COLO668 (cell line): ENCODE measurements at regions not wholly inside any gene's neighbourhood (a gene's known extent, or its start where the extent isn't known, plus 50 kb on each side); places are given as distances from the start of the nearest gene placed in this dataset.

ENCODE experiments used
- DNase-seq: peaks from one replicate; lab custom pipeline; 2025; ENCODE audit not compliant: unreplicated experiment; lab: John Stamatoyannopoulos, UW

GRCh38 chr11:64456509-64457320, 97.8 kb downstream of the RPS6KA4 start:
- no peak for DNase-seq

- DNase-seq, result no peak
These were observed 98.2 kb upstream of the SLC22A11 start for GRCh38 chr11:64457416-64458010.

- no peak for DNase-seq
These were observed 96.7 kb upstream of the SLC22A11 start for GRCh38 chr11:64458997-64459396.

DNA sequence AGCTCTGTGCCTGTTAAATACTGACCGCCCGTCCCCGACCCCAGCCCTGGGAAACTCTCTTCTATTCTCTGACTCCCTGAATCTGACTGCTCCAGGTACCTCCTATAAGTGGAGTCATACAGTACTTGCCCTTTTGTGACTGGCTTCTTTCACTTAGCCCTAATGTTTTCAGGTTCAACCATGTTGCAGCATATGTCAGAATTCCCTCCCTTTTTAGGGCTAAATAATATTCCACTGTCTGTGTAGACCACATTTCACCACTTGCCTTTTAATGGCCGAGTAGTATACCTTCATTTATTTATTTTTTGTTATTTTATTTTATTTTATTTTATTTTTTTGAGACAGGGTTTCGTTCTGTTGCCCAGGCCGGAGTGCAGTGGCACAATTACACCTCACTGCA, 96.1 kb upstream of the SLC22A11 start:
- no peak for DNase-seq

GRCh38 chr11:64461081-64461480, 94.7 kb upstream of the SLC22A11 start:
- DNase-seq, result no peak

GRCh38 chr11:64466115-64466718, 89.5 kb upstream of the SLC22A11 start:
- DNase-seq, result no peak

DNA sequence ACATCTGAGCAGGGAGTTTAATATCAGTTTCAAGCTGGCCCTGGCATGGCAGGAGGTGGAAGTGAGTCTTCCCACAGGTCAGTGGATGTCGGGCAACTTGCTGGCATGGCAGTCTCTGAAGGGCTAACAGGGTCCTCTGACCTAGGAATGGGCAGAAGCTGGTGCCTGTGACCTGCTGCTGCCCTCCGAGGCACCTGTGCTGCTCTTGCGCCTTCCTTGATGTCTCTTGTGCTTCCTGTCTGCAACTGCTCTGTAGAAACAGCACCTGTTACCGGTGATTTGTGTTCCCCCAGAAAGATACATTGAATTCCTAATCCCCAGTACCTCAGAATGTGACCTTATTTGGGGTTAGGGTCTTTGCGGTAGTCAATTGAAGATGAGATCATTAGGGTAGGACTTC, 86.5 kb upstream of the SLC22A11 start:
- DNase-seq, result no peak

DNA sequence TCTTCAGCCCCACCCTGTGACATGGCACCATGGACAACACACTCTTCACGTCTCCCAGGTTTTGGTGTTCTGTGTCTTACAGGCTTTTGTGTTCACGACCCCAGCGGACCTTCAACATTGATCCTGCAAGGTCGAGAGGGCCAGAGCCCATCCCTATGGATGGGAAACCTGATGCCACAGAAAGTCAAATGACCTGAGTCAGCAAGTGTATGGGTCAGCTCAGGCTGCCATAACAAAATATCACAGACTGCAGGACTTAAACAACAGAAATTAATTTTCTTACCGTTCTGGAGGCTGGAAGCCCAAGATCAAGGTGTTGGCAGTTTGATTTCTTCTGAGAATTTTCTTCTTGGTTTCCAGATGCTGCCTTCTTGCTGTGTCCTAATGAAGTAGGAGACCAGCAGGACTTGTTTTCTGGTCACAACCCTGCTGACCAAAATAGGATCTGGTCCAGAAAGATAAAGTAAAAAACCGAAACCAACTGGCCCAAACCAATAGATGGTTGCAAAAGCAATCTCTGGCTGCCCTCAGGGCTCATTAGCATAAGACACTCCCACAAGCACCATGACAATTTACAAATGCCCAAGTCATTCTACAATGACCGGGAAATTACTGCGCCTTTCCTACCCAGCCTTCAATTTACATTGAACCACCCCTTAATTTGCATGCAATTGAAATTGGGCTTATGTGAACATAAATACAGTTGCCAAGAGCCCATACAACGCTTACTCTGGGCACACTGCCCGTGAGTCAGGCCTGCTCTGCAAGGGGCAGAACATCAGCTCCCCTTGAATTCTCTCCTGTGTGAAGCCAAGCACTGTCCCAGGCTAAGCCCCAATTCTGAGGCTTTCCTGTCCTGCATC, 82.9 kb upstream of the SLC22A11 start:
- DNase-seq, result no peak

DNA sequence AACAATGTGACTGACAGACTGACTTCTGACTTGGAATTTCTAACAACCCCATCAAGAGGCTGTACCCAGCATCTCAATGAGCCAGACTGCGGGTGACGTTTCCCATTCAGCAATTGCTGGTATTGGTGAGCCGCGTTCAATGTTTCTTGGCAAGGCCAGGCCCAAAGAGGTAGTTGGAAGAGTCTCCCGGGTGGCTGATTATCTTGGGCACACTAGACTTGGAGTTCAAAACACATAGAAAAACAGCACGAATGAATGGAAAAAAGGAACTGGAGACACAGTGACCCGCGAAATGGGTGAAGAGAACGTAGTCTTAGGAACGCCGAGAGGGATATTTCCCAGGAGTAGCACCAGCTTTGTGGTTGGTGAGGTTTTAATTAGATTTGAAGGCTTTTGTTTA, 81.1 kb upstream of the SLC22A11 start:
- DNase-seq, result no peak

GRCh38 chr11:64475145-64475544, 80.6 kb upstream of the SLC22A11 start:
- DNase-seq, result no peak

- DNase-seq, result no peak
These were observed 78.9 kb upstream of the SLC22A11 start for GRCh38 chr11:64476881-64477280.

DNA sequence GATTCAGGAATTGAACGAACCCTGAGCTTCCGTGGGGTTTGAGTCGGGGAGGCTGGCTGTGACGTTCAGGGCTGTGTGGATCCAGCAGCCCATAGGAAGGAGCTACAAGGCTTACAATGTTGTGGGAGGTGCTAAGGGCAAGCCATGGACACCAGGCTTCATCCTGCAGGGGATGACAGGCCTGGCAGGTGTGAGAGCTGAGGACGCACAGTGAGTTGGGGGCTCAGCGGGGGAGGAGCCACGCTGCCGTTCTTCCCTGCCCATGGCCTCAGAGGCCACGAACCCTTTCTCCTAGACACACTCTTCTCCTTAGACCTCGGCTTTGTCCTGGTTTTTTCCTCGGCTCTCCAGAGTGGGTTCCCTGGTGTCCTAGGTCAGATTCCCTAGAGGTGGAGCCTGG, 78.1 kb upstream of the SLC22A11 start:
- no peak for DNase-seq

DNA sequence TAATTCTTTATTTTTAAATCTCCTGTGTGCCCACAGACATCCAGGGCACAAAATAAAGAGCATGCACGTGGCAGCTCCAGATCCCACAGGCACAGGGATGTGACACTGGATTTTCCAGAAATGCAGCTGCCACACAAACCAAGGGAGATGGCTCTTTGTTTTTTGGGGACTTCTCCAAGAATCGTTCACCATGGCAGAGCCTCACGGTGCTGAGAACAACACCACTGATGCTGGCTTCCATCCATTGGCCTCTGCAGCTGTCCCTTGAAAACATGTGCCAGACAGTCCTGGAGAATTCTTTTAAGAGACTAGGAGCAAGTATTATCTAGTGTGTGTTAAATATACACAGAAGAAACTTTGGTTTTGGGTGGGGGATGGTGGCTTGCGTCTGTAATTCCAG, 73.2 kb upstream of the SLC22A11 start:
- DNase-seq, result no peak

GRCh38 chr11:64484191-64485022, 71.3 kb upstream of the SLC22A11 start:
- DNase-seq, result no peak

DNA sequence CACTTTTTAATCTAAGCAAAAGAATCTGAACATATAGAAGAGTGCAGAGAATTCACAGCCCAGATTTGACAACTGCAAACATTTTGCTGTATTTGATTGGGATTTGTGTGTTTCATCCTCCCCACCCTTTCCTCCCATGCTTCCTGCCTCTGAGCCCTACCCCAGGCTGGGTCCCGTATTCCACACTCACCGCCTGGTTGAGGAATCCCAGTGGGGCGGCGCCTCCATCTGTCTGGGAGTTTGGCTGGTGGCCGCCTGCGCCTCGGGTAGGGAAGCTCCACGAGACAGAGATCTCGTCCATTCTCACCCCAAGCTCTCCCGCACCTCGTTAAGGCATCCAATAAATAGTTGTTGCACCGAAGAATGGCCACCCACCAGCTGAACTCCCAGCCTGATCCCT, 70.7 kb upstream of the SLC22A11 start:
- DNase-seq, result no peak

DNA sequence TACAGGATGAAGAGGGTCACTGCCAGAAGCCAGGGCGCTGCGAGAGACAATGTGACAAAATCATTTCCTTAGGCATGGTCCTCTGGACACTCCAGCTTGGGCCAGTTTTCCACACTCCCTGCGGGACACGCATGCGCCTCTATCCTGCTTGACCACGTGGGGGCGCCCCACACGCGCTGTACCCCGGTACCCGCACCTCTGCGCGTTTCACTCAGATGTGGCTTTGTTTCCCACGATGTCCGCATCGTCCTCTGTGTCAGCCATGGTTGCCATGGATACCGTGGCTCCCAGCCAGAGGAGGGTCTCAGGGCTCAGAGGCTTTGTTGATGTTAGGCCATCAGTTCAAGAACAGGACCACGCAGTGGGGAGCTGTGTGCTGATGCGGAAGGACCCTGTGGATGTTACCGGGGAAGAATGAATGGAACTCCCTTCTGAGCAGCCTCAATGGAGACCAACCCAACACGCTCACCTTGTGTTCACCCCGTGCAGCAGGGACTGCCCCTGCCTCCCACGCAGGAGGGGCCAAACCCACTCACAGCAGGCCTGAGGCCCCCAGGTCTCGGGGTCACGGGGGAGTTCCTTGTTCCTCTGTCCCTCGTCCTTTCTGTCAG, 65.8 kb upstream of the SLC22A11 start:
- peak; percentile 28 for DNase-seq

DNA sequence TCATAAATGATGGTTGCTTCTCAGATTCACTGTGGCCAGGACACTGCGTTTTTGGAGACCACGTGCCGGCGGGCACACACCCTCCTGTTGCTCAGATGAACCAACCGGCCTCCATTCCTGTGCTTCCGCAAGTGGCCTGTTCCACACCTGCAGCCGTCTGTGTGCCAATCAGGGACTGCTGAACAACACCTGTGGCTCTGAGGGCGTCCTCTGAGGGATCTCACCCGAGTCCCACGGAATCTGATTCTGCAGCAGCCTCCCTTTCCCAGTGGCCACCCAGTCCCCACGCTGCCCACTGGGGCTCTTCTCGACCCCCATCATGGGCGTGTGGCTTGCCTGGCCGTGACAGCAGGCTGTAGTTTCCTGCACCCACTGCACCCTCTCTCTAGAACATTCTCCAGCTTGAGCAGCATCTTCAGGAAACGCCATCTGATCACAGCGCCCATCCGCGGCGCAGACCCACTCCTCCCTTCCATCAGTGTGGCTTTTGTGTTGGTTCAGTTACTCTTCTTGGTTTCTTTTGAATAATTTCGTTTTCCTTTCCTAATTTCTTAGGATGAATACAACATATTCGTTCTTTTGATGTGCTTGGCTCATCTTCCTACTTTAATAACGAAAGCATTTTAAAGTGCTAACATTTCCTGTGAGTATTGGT, 65.1 kb upstream of the SLC22A11 start:
- no peak for DNase-seq

GRCh38 chr11:64492561-64492960, 63.2 kb upstream of the SLC22A11 start:
- no peak for DNase-seq

- DNase-seq, result no peak
These were observed 57.6 kb upstream of the SLC22A11 start for GRCh38 chr11:64498136-64498535.
